Fibroblast of villous mesenchyme (primary cell): ENCODE measurements at regions not wholly inside any gene's neighbourhood (a gene's known extent, or its start where the extent isn't known, plus 50 kb on each side); places are given as distances from the start of the nearest gene placed in this dataset.
A peak's percentile ranks its signal among the peaks of the same experiment; 100 is the strongest.

ENCODE experiments used
- DNase-seq: peaks from one replicate; pipeline ENCODE4 v3.0.0-alpha.2; 2010; ENCODE audit warnings: low read depth
- H3K4me3 ChIP-seq: 2 replicates; pipeline ENCODE4 v1.5.1; 2011; ENCODE audit warnings: low read depth, mild to moderate bottlenecking, low read length
- TF ChIP-seq, protein P1 (sequence below): IDR thresholded peaks from 2 replicates; pipeline ENCODE4 v1.5.1; 2012; ENCODE audit warnings: low read depth, mild to moderate bottlenecking, low read length; ENCODE audit not compliant: insufficient read depth

DNA sequence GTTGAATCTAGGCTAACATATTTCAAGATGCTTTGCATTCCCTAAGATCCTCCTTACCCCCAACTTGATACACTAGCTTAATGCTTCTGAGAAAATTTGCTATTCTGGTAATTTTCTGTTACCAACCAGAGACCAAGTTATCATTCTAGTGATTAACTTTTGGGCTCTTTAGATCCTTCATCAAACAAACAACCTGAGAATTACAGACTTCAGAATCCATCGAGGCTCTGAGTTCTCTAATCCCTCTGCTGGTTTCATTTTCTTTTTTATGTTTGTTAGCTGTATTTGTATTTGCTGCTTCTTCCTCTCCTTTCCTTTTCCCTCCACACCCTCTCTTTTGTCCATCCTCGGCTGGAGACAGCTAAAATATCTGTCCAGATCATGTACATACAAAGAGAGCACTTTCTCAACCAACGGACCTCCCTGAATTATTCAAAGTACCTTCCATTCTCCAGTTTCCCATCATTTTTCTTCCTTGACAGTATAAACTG, 98.7 kb upstream of the RIPOR2 start:
- DNase-seq: no peak
- H3K4me3 ChIP-seq: peak overlapping the region; percentile 27
- TF ChIP-seq, protein P1, sequence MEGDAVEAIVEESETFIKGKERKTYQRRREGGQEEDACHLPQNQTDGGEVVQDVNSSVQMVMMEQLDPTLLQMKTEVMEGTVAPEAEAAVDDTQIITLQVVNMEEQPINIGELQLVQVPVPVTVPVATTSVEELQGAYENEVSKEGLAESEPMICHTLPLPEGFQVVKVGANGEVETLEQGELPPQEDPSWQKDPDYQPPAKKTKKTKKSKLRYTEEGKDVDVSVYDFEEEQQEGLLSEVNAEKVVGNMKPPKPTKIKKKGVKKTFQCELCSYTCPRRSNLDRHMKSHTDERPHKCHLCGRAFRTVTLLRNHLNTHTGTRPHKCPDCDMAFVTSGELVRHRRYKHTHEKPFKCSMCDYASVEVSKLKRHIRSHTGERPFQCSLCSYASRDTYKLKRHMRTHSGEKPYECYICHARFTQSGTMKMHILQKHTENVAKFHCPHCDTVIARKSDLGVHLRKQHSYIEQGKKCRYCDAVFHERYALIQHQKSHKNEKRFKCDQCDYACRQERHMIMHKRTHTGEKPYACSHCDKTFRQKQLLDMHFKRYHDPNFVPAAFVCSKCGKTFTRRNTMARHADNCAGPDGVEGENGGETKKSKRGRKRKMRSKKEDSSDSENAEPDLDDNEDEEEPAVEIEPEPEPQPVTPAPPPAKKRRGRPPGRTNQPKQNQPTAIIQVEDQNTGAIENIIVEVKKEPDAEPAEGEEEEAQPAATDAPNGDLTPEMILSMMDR: no peak

GRCh38 chr6:25035174-25035511, 99.4 kb upstream of the RIPOR2 start:
- no peak overlapping the region for H3K4me3 ChIP-seq
- no peak for DNase-seq
- TF ChIP-seq, protein P1: no peak

DNA sequence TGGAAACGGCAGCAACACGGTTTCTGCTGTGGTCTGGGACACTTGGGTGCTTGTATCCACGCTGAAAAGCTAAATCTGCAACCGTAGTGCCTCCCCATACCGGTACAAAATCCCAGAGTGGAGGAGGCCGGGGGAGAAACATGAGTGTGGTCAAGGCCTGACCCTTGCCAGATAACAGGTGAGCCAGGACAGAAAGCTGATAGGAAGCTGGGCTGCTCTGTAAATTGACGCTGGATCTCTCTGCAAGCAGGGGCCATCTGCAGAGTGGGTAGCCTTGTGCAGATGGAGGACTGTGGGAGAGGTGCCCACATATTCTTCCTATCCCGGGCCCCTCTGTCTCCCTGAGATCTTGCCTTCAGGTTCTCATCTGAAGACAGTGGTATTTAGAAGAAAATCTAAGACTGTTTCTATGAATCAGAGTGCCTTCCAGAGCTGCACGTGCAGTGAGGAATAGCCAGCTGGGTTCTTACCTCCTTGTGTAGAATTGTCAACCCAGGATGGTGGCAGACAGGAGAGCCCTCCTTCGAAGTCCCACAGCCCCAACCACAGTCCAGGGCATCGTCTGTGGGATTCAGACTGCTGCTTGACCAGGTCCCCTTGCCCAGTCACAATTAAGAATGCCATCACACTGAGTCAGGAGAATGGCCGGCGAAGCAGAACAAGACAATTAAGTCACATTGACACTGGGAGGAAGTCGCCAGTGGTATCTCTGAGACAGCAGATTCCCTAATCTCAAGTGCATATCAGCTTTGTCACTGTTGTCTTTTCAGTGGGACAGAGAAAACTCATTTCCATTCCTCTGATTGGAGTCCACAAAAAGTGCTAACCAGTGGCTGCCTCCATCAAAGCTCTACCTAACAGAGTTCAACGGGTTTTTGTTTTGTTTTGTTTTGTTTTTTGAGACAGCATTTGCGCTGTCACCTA, 100.0 kb upstream of the RIPOR2 start:
- no peak for DNase-seq
- no peak overlapping the region for H3K4me3 ChIP-seq
- TF ChIP-seq, protein P1: no peak

DNA sequence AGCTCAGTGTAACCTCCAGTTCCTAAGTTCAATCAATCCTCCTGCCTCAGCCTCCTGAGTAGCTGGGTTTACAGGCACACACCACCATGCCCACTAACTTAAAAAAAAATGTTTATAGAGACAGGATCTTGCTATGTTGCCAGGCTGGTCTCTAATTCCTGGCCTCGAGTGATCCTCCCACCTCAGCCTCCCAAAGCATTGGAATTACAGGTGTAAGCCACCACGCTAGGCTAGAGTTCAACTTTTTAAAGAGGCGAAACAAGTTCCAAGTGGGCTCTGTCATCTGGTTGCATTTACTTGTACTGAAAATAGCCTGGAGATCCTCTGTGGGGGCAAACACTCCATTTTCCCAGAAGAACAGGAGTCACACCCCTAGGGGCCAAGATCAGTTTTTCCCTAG, 100.7 kb upstream of the RIPOR2 start:
- no peak for DNase-seq
- no peak overlapping the region for H3K4me3 ChIP-seq
- TF ChIP-seq, protein P1: no peak

DNA sequence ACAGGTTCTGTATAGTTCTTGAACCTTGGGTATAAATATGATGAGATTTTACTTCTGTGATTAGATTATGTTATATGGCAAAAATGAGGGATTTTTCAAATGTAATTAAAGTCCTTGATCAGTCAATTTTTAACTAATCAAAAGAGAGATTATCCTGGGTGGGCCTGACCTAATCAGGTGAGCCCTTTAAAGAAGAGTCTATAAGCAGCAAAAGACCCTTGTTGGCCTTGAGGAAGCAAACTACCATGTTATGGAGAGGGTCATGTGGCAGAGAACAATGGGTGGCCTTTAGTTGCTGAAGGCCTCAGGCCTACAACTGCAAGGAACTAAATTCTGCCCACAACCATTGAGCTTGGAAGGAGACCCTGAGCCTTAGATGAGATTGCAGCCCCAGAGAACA, 102.5 kb upstream of the RIPOR2 start:
- no peak overlapping the region for H3K4me3 ChIP-seq
- TF ChIP-seq, protein P1: no peak
- DNase-seq: no peak

DNA sequence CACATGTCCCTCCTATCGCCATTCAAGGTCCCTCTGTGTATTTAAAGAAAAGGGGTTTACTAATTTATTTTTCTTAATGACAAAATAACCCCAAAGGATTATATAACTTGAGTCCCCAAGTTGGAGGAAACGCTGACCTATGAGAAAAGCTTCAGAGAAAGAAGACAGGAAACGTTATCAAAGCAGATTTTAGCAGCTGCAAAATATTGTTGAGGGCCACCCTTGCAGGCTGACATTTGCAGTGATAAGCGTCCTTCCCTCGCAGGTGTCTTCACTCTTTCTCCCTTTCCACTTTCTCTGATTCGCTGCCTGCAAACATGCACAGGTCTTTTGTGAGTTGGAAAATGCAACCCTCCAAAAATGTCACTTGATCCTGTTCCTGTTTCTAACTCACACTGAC, 103.2 kb upstream of the RIPOR2 start:
- no peak overlapping the region for H3K4me3 ChIP-seq
- TF ChIP-seq, protein P1: no peak
- DNase-seq: no peak
